NCI-H1694 treated with DMSO at 0.1 percent for 48 hours (cell line): ENCODE measurements at regions not wholly inside any gene's neighbourhood (a gene's known extent, or its start where the extent isn't known, plus 50 kb on each side); places are given as distances from the start of the nearest gene placed in this dataset.

Experiments used
- DNase-seq: peaks from one replicate; lab custom pipeline; 2025; lab: John Stamatoyannopoulos, UW

- DNase-seq: no peak
Measured at GRCh38 chr3:1693145-1693544, 405.5 kb upstream of the CNTN4 start.

- no peak for DNase-seq
Measured at GRCh38 chr3:1696669-1697275, 401.9 kb upstream of the CNTN4 start.

- no peak for DNase-seq
Measured at GRCh38 chr3:1699361-1699920, 399.2 kb upstream of the CNTN4 start.

GRCh38 chr3:1700650-1701049 is 398.0 kb upstream of the CNTN4 start:
- DNase-seq: no peak

GRCh38 chr3:1703169-1703568 is 395.5 kb upstream of the CNTN4 start:
- no peak for DNase-seq

- DNase-seq: no peak
Measured at GRCh38 chr3:1710663-1711062, 388.0 kb upstream of the CNTN4 start.

- DNase-seq: no peak
Measured at GRCh38 chr3:1717524-1717923, 381.1 kb upstream of the CNTN4 start.

GRCh38 chr3:1723726-1724125 is 374.9 kb upstream of the CNTN4 start:
- no peak for DNase-seq

GRCh38 chr3:1726741-1727140 is 371.9 kb upstream of the CNTN4 start:
- no peak for DNase-seq

- no peak for DNase-seq
Measured at GRCh38 chr3:1727242-1727641, 371.4 kb upstream of the CNTN4 start.

GRCh38 chr3:1728510-1728909 is 370.2 kb upstream of the CNTN4 start:
- DNase-seq: no peak

- no peak for DNase-seq
Measured at GRCh38 chr3:1734494-1735122, 364.1 kb upstream of the CNTN4 start.

- no peak for DNase-seq
Measured at GRCh38 chr3:1752205-1752604, 346.5 kb upstream of the CNTN4 start.

- DNase-seq: no peak
Measured at GRCh38 chr3:1766384-1766783, 332.3 kb upstream of the CNTN4 start.

GRCh38 chr3:1773679-1774078 is 325.0 kb upstream of the CNTN4 start:
- DNase-seq: no peak

GRCh38 chr3:1774597-1774996 is 324.1 kb upstream of the CNTN4 start:
- DNase-seq: no peak

GRCh38 chr3:1775321-1775720 is 323.3 kb upstream of the CNTN4 start:
- no peak for DNase-seq

GRCh38 chr3:1783995-1784394 is 314.7 kb upstream of the CNTN4 start:
- no peak for DNase-seq

GRCh38 chr3:1787094-1787493 is 311.6 kb upstream of the CNTN4 start:
- DNase-seq: no peak

GRCh38 chr3:1792466-1792865 is 306.2 kb upstream of the CNTN4 start:
- no peak for DNase-seq

GRCh38 chr3:1798711-1799405 is 299.8 kb upstream of the CNTN4 start:
- no peak for DNase-seq

- DNase-seq: no peak
Measured at GRCh38 chr3:1805331-1805730, 293.3 kb upstream of the CNTN4 start.

GRCh38 chr3:1808590-1808989 is 290.1 kb upstream of the CNTN4 start:
- no peak for DNase-seq
